ENCODE measurements at regions not wholly inside any gene's neighbourhood (a gene's known extent, or its start where the extent isn't known, plus 50 kb on each side); places are given as distances from the start of the nearest gene placed in this dataset.

DNA sequence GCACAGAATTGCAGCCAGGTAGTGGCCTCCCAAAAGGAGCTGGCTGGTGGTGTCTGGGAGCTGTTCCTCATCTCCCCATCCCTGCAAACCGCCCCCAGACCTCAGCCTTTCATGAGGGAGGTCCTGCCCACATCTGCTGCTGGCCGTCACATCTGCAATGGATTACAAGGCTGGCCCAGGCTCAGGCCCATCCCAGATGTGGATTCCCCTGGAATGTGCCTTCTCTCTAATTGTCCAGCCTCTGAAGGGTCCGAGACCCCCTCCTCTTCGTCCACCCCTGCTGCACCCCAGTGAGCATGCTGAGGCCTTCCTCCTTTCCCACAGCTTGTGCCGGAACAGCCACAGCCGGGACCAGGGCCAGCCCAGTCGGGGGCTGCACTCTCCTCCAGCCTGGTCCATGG, 115.0 kb upstream of the NALF2 start:
- Histone ChIP-seq H3K9ac (ENCODE audit: low read length) (no peak overlapping the region), H3K9me3 (ENCODE audit: control insufficient read depth in 1 of 2, insufficient read depth in 1 of 2, low read depth in 1 of 2, low read length in 2 of 2) (no peaks in the 10 kb centered on the region), H3K4me1 (ENCODE audit: control insufficient read depth in 1 of 2, insufficient read depth in 2 of 2, low read length in 2 of 2) (peaks cover 0 to 3% of the 10 kb centered on the region in 2 experiments; a peak in 1 of 4 replicates), H3K4me3 (replicated peaks in 1 of 2; ENCODE audit: low read depth in 1 of 2, low read length in 2 of 2) (no peak overlapping the region), H2AFZ (ENCODE audit: low read depth, low read length, poor library complexity, severe bottlenecking) (no peak overlapping the region), H3K36me3 (ENCODE audit: control insufficient read depth in 1 of 2, insufficient read depth in 2 of 2, low read length in 2 of 2) (no peaks in the 10 kb centered on the region), H3K4me2 (ENCODE audit: low read length) (no peak overlapping the region), H3K9me2 (ENCODE audit: insufficient read depth) (no peaks in the 10 kb centered on the region), H3K79me2 (ENCODE audit: insufficient read depth, low read length) (no peaks in the 10 kb centered on the region), H3K27ac (ENCODE audit: low read depth, low read length) (no peak overlapping the region), H4K20me1 (ENCODE audit: insufficient read depth) (no peaks in the 10 kb centered on the region), H3K27me3 (ENCODE audit: insufficient read depth, low read length) (no peaks in the 10 kb centered on the region)
- intact Hi-C loops (cut with micrococcal nuclease) = loop anchor here (5.0 kb wide), 1 partner anchor 167 kb away; no protein-coding TSS in a partner anchor
- CTCF ChIA-PET = no interaction called here
- DNase-seq (ENCODE audit: low read depth, low spot score) = no peak
- no TSS peak for BruUV-seq (replicated peaks)
- POLR2A ChIA-PET = interaction anchor here (1.5 kb wide), 1 partner anchor 560 kb away, joined by 6 read pairs; the partner anchor contains the start of gene EFNB1
- ATAC-seq = no peak
- TF ChIP-seq EZH2phosphoT487 (IDR thresholded peaks at IDR 0.05; ENCODE audit: borderline replicate concordance) (no peak), TCF7L2 (IDR thresholded peaks at IDR 0.05; ENCODE audit: borderline replicate concordance, extremely low read depth, insufficient read depth, insufficient read length) (no peak), EZH2 (IDR thresholded peaks at IDR 0.05) (no peak), POLR2AphosphoS5 (IDR thresholded peaks at IDR 0.05; ENCODE audit: low read depth, low read length) (no peak), FOSL1 (IDR thresholded peaks at IDR 0.05; ENCODE audit: low read depth) (no peak), SRF (IDR thresholded peaks at IDR 0.05; ENCODE audit: low read depth) (no peak), EGR1 (IDR thresholded peaks at IDR 0.05; ENCODE audit: low read depth) (no peak), SIN3A (IDR thresholded peaks at IDR 0.05; ENCODE audit: low read depth) (no peak), POLR2A (IDR thresholded peaks at IDR 0.05; ENCODE audit: borderline replicate concordance, extremely low read depth, insufficient read depth, insufficient read length) (no peak), CBX3 (IDR thresholded peaks at IDR 0.05; ENCODE audit: low read depth) (no peak), JUND (IDR thresholded peaks at IDR 0.05) (no peak), ZFX (IDR thresholded peaks at IDR 0.05) (no peak), CEBPB (IDR thresholded peaks at IDR 0.05; ENCODE audit: low read depth) (no peak)
- TF ChIP-seq, protein P1, sequence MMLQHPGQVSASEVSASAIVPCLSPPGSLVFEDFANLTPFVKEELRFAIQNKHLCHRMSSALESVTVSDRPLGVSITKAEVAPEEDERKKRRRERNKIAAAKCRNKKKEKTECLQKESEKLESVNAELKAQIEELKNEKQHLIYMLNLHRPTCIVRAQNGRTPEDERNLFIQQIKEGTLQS (IDR thresholded peaks at IDR 0.05) = no peak
- TF ChIP-seq, protein P2, sequence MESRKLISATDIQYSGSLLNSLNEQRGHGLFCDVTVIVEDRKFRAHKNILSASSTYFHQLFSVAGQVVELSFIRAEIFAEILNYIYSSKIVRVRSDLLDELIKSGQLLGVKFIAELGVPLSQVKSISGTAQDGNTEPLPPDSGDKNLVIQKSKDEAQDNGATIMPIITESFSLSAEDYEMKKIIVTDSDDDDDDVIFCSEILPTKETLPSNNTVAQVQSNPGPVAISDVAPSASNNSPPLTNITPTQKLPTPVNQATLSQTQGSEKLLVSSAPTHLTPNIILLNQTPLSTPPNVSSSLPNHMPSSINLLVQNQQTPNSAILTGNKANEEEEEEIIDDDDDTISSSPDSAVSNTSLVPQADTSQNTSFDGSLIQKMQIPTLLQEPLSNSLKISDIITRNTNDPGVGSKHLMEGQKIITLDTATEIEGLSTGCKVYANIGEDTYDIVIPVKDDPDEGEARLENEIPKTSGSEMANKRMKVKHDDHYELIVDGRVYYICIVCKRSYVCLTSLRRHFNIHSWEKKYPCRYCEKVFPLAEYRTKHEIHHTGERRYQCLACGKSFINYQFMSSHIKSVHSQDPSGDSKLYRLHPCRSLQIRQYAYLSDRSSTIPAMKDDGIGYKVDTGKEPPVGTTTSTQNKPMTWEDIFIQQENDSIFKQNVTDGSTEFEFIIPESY (IDR thresholded peaks at IDR 0.05; ENCODE audit: extremely low read depth, insufficient replicate concordance, low read length) = no peak
- TF ChIP-seq, protein P3, sequence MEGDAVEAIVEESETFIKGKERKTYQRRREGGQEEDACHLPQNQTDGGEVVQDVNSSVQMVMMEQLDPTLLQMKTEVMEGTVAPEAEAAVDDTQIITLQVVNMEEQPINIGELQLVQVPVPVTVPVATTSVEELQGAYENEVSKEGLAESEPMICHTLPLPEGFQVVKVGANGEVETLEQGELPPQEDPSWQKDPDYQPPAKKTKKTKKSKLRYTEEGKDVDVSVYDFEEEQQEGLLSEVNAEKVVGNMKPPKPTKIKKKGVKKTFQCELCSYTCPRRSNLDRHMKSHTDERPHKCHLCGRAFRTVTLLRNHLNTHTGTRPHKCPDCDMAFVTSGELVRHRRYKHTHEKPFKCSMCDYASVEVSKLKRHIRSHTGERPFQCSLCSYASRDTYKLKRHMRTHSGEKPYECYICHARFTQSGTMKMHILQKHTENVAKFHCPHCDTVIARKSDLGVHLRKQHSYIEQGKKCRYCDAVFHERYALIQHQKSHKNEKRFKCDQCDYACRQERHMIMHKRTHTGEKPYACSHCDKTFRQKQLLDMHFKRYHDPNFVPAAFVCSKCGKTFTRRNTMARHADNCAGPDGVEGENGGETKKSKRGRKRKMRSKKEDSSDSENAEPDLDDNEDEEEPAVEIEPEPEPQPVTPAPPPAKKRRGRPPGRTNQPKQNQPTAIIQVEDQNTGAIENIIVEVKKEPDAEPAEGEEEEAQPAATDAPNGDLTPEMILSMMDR (IDR thresholded peaks at IDR 0.05 in 2 of 3, conservative IDR thresholded peaks at IDR 0.05 in 1 of 3; ENCODE audit: borderline replicate concordance in 1 of 3, insufficient read depth in 1 of 3, low read depth in 2 of 3, low read length in 2 of 3) = no peak
- TF ChIP-seq, protein P4, sequence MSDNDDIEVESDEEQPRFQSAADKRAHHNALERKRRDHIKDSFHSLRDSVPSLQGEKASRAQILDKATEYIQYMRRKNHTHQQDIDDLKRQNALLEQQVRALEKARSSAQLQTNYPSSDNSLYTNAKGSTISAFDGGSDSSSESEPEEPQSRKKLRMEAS (IDR thresholded peaks at IDR 0.05) = no peak
- RAD21 ChIA-PET (ENCODE audit: low non-redundant PET in 1 of 2, low total read pairs in 2 of 2, uncharacterized antibody in 2 of 2, unreplicated experiment in 2 of 2) = no interaction called here
